ENCODE measurements at regions not wholly inside any gene's neighbourhood (a gene's known extent, or its start where the extent isn't known, plus 50 kb on each side); places are given as distances from the start of the nearest gene placed in this dataset.

GRCh38 chr17:71709946-71710345 lies 410.9 kb upstream of the SOX9 start:
- DNase-seq (ENCODE audit: low read depth in 1 of 2, low spot score in 2 of 2): no peak
- no peak overlapping the region for H3K27ac ChIP-seq (ENCODE audit: low read depth, low read length)
- FAIRE-seq: no peak
- no peaks in the 10 kb centered on the region for H4K20me1 ChIP-seq (replicated peaks in 1 of 2; ENCODE audit: control insufficient read depth in 1 of 2, insufficient read depth in 2 of 2, low read length in 2 of 2)
- H4K8ac ChIP-seq (ENCODE audit: extremely low read depth, insufficient read depth, low read length): no peak overlapping the region
- POLR2A ChIA-PET (ENCODE audit: partially characterized antibody): no interaction called here
- no peak overlapping the region for H3K14ac ChIP-seq (ENCODE audit: insufficient read length)
- no peak overlapping the region for H4K5ac ChIP-seq (ENCODE audit: insufficient read length, low read depth, low read length)
- peaks cover 0 to 5% (median 3%) of the 10 kb centered on the region in 4 experiments; a peak in 3 of 7 replicates for H3K4me1 ChIP-seq (replicated peaks in 1 of 4; ENCODE audit: control insufficient read depth in 3 of 4, insufficient read depth in 4 of 4, low read length in 3 of 4)
- no peak overlapping the region for H2BK5ac ChIP-seq (ENCODE audit: low read depth, low read length)
- H3K27me3 ChIP-seq (replicated peaks in 1 of 4; ENCODE audit: control insufficient read depth in 3 of 4, extremely low read depth in 1 of 4, insufficient read depth in 3 of 4, low read length in 3 of 4): no peaks in the 10 kb centered on the region
- no peak overlapping the region for H2BK120ac ChIP-seq (replicated peaks; ENCODE audit: low read depth, low read length)
- no peaks in the 10 kb centered on the region for H3K9me3 ChIP-seq (ENCODE audit: insufficient read depth in 2 of 2, low read depth in 1 of 2, low read length in 1 of 2)
- H3K79me2 ChIP-seq (ENCODE audit: control insufficient read depth in 1 of 2, insufficient read depth in 2 of 2, low read length in 2 of 2): no peaks in the 10 kb centered on the region
- H2AFZ ChIP-seq (ENCODE audit: low read length): no peak overlapping the region; the same call in 1 of the 2 replicates
- 85% methylated on average over 4 of the region's 4 CpGs; no CpG with 5 or more reads in 1 of the 2 experiments for WGBS, 2 experiments (ENCODE audit: extremely low coverage in 1 of 2, insufficient coverage in 1 of 2, insufficient read length in 1 of 2, insufficient replicate concordance in 2 of 2, low coverage in 1 of 2, low lambda C conversion rate in 2 of 2, missing lambda C conversion rate in 1 of 2)
- H3K23me2 ChIP-seq (ENCODE audit: low read depth, low read length): no peaks in the 10 kb centered on the region
- H2BK20ac ChIP-seq (ENCODE audit: low read length): no peak overlapping the region
- H3K4me2 ChIP-seq (ENCODE audit: insufficient read depth in 1 of 2, low read depth in 2 of 2, low read length in 2 of 2): no peak overlapping the region
- H3K36me3 ChIP-seq (ENCODE audit: control insufficient read depth in 2 of 4, insufficient read depth in 4 of 4, low read length in 3 of 4): no peaks in the 10 kb centered on the region
- no peak overlapping the region for H3K18ac ChIP-seq (ENCODE audit: extremely low read depth, low read length)
- H3K79me1 ChIP-seq (ENCODE audit: low read depth, low read length): no peaks in the 10 kb centered on the region
- H4K91ac ChIP-seq (replicated peaks; ENCODE audit: insufficient read length, low read length): no peak overlapping the region
- no peak overlapping the region for H3K56ac ChIP-seq (replicated peaks; ENCODE audit: insufficient read length, low read depth, low read length)
- no peak overlapping the region for H2BK12ac ChIP-seq (ENCODE audit: low read depth, low read length)
- CTCF ChIA-PET (ENCODE audit: partially characterized antibody): interaction anchor here (0.9 kb wide), 1 partner anchor 568 kb away, joined by 3 read pairs; no protein-coding TSS in a partner anchor
- H3K9ac ChIP-seq (replicated peaks in 1 of 4; ENCODE audit: extremely low read depth in 1 of 4, low read depth in 3 of 4, low read length in 3 of 4): no peak overlapping the region
- H3K4me3 ChIP-seq (ENCODE audit: extremely low read depth in 1 of 4, insufficient read depth in 2 of 4, low read depth in 3 of 4, low read length in 4 of 4): no peak overlapping the region
- H2BK15ac ChIP-seq (ENCODE audit: low read length): no peak overlapping the region
- no peak overlapping the region for H3K23ac ChIP-seq (ENCODE audit: insufficient read length)
- no peak overlapping the region for H3K4ac ChIP-seq (replicated peaks; ENCODE audit: insufficient read length, low read depth, low read length)
- H2AK5ac ChIP-seq (ENCODE audit: low read depth, low read length): no peak overlapping the region
- no peak for TF ChIP-seq YY1 (IDR thresholded peaks at IDR 0.05; ENCODE audit: low read depth, low read length)
- TF ChIP-seq SIX5 (IDR thresholded peaks at IDR 0.05; ENCODE audit: low read depth, low read length): no peak
- no peak for TF ChIP-seq MAX (IDR thresholded peaks at IDR 0.05)
- TF ChIP-seq BRCA1 (IDR thresholded peaks at IDR 0.05; ENCODE audit: low read depth, low read length): no peak
- no peak for TF ChIP-seq CHD2 (IDR thresholded peaks at IDR 0.05; ENCODE audit: low read length)
- TF ChIP-seq RBBP5 (IDR thresholded peaks at IDR 0.05; ENCODE audit: borderline replicate concordance, low read depth, low read length): no peak
- no peak for TF ChIP-seq EZH2 (IDR thresholded peaks at IDR 0.05; ENCODE audit: low read depth, low read length, severe bottlenecking)
- TF ChIP-seq RXRA (IDR thresholded peaks at IDR 0.05; ENCODE audit: insufficient read depth, low read depth, low read length): no peak
- no peak for TF ChIP-seq SP4 (IDR thresholded peaks at IDR 0.05; ENCODE audit: low read length)
- TF ChIP-seq GABPA (IDR thresholded peaks at IDR 0.05; ENCODE audit: borderline replicate concordance, insufficient read depth, low read length): no peak
- TF ChIP-seq POLR2A (IDR thresholded peaks at IDR 0.05; ENCODE audit: control extremely low read depth in 1 of 2, low read depth in 2 of 2, low read length in 2 of 2): no peak
- no peak for TF ChIP-seq RFX5 (IDR thresholded peaks at IDR 0.05; ENCODE audit: borderline replicate concordance, low read depth, low read length)
- no peak for TF ChIP-seq GTF2F1 (IDR thresholded peaks at IDR 0.05; ENCODE audit: borderline replicate concordance, low read depth, low read length)
